ENCODE measurements at regions not wholly inside any gene's neighbourhood (a gene's known extent, or its start where the extent isn't known, plus 50 kb on each side); places are given as distances from the start of the nearest gene placed in this dataset.

DNA sequence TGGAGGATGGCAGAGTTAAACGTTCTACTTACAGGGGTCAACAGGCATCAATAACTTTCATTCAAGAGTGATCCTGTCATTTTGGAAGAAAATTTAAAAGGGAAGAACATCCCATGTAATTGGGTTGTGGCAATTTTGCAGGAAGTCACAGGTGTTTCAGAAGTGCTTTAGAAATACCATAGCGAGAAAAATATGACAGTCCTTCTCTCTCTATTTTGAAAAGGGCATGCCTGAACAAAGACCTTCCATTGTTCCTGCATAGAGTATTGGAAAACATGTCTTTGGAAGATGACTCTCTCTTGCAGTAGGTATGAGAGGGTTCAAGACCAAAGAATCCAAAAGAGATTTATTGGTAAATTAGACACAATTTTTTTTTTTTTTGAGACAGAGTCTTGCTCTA, 81.8 kb upstream of the SERTAD2 start:
- peaks cover 2% of the 10 kb centered on the region; the same call in 1 of the 2 replicates for H3K27me3 Mint-ChIP-seq (ENCODE audit: low read depth)
- WGBS (ENCODE audit: extremely low coverage, insufficient read length, low lambda C conversion rate), result no CpG with 5 or more reads among the region's 2 CpGs
- no peak overlapping the region for H3K4ac ChIP-seq (ENCODE audit: low read depth, low read length)
- H3K4me1 ChIP-seq (ENCODE audit: insufficient read depth, low read length), result peaks cover 2% of the 10 kb centered on the region
- H3K4me2 ChIP-seq (ENCODE audit: insufficient read depth, insufficient read length, low read length), result no peak overlapping the region
- 0 out of 2 replicates have a peak, but pooled peaks cover 1% of the 10 kb centered on the region for H3K79me2 ChIP-seq (ENCODE audit: insufficient read depth, low read length)
- no peaks in the 10 kb centered on the region for H3K27me3 ChIP-seq (ENCODE audit: insufficient read depth, low read length)
- no peak overlapping the region for H4K91ac ChIP-seq (ENCODE audit: insufficient read length, low read depth, low read length)
- no peaks in the 10 kb centered on the region for H3K9me3 ChIP-seq (ENCODE audit: control insufficient read depth, low read depth, low read length)
- H3K4me3 Mint-ChIP-seq, result no peak overlapping the region
- H2BK120ac ChIP-seq (ENCODE audit: low read depth, low read length, poor library complexity, severe bottlenecking), result no peak overlapping the region
- no peak overlapping the region for H2BK20ac ChIP-seq (ENCODE audit: low read depth, low read length, poor library complexity, severe bottlenecking)
- H3K4me1 Mint-ChIP-seq, result peaks cover 2 to 5% of the 10 kb centered on the region in 2 experiments
- no peak overlapping the region for H2BK5ac ChIP-seq (ENCODE audit: insufficient read length, low read length)
- no peak overlapping the region for H2BK15ac ChIP-seq (ENCODE audit: low read depth, low read length)
- H3K9me3 Mint-ChIP-seq, result no peaks in the 10 kb centered on the region
- no peak overlapping the region for H3K18ac ChIP-seq (ENCODE audit: insufficient read length, low read depth, low read length)
- H3K27ac Mint-ChIP-seq, result 0 out of 7 replicates have a peak overlapping the region, but pooled peaks of 1 of the 3 experiments have one; percentile 6
- no peak for DNase-seq
- H3K14ac ChIP-seq (ENCODE audit: insufficient read depth, low read length), result no peak overlapping the region
- no peak overlapping the region for H3T11ph ChIP-seq (ENCODE audit: low read length)
- H3K56ac ChIP-seq (ENCODE audit: insufficient read length, low read depth, low read length), result no peak overlapping the region
- no peaks in the 10 kb centered on the region for H3K79me1 ChIP-seq (ENCODE audit: insufficient read depth, low read depth, low read length, poor library complexity, severe bottlenecking)
- no peaks in the 10 kb centered on the region for H4K20me1 ChIP-seq (ENCODE audit: control insufficient read depth, insufficient read depth, insufficient read length)
- H2AK5ac ChIP-seq (ENCODE audit: insufficient read length, low read length), result no peak overlapping the region
- no peak overlapping the region for H3K27ac ChIP-seq (ENCODE audit: insufficient read length, low read depth, low read length)
- TF ChIP-seq, protein P1, sequence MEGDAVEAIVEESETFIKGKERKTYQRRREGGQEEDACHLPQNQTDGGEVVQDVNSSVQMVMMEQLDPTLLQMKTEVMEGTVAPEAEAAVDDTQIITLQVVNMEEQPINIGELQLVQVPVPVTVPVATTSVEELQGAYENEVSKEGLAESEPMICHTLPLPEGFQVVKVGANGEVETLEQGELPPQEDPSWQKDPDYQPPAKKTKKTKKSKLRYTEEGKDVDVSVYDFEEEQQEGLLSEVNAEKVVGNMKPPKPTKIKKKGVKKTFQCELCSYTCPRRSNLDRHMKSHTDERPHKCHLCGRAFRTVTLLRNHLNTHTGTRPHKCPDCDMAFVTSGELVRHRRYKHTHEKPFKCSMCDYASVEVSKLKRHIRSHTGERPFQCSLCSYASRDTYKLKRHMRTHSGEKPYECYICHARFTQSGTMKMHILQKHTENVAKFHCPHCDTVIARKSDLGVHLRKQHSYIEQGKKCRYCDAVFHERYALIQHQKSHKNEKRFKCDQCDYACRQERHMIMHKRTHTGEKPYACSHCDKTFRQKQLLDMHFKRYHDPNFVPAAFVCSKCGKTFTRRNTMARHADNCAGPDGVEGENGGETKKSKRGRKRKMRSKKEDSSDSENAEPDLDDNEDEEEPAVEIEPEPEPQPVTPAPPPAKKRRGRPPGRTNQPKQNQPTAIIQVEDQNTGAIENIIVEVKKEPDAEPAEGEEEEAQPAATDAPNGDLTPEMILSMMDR (conservative IDR thresholded peaks at IDR 0.05), result no peak
- no peak overlapping the region for H4K5ac ChIP-seq (ENCODE audit: insufficient read length, low read depth, low read length)
- H4K8ac ChIP-seq (replicated peaks; ENCODE audit: insufficient read length, low read depth, low read length), result no peak overlapping the region
- no peak overlapping the region for H3K23ac ChIP-seq (ENCODE audit: insufficient read length, low read depth, low read length)
- H2AFZ ChIP-seq (ENCODE audit: low read length), result no peak overlapping the region
- no peaks in the 10 kb centered on the region for H3K36me3 Mint-ChIP-seq (ENCODE audit: insufficient read depth in 1 of 3, low read depth in 3 of 3)
- H2BK12ac ChIP-seq (ENCODE audit: insufficient read length, low read depth, low read length), result no peak overlapping the region
- no peak overlapping the region for H3K9ac ChIP-seq (ENCODE audit: extremely low read depth, insufficient read length, low read length)
- H3K23me2 ChIP-seq (ENCODE audit: insufficient read length, low read depth, low read length, poor library complexity, severe bottlenecking), result peaks cover 2% of the 10 kb centered on the region

All from H9 (cell line).